ENCODE measurements at regions not wholly inside any gene's neighbourhood (a gene's known extent, or its start where the extent isn't known, plus 50 kb on each side); places are given as distances from the start of the nearest gene placed in this dataset.

- DNase-seq (no peak), ATAC-seq (no peak)
- intact Hi-C loops (cut with DNase I, micrococcal nuclease), result no loop called here
- no peak overlapping the region for H3K4me3 ChIP-seq
- H3K4me1 ChIP-seq (ENCODE audit: low read depth), result no peaks in the 10 kb centered on the region
- no peak for TF ChIP-seq CTCF (IDR thresholded peaks at IDR 0.05)
- H3K9me3 ChIP-seq, result no peaks in the 10 kb centered on the region
- no peaks in the 10 kb centered on the region for H3K36me3 ChIP-seq (ENCODE audit: low read depth)
Observed at GRCh38 chr4:186775902-186776301, 52.2 kb upstream of the FAT1 start.

- Histone ChIP-seq H3K4me1 (ENCODE audit: low read depth) (no peaks in the 10 kb centered on the region), H3K9me3 (no peaks in the 10 kb centered on the region), H3K4me3 (no peak overlapping the region), H3K36me3 (ENCODE audit: low read depth) (no peaks in the 10 kb centered on the region)
- TF ChIP-seq CTCF (IDR thresholded peaks at IDR 0.05), result no peak
- DNase-seq (no peak), ATAC-seq (no peak)
- intact Hi-C loops (cut with DNase I, micrococcal nuclease), result no loop called here
Observed at GRCh38 chr4:186778134-186778533, 54.5 kb upstream of the FAT1 start.

- no peaks in the 10 kb centered on the region for H3K9me3 ChIP-seq
- no peaks in the 10 kb centered on the region for H3K4me1 ChIP-seq (ENCODE audit: low read depth)
- ATAC-seq (peak; percentile 43), DNase-seq (no peak)
- no peak for TF ChIP-seq CTCF (IDR thresholded peaks at IDR 0.05)
- H3K4me3 ChIP-seq, result no peak overlapping the region
- intact Hi-C loops (cut with DNase I, micrococcal nuclease), result no loop called here
- no peaks in the 10 kb centered on the region for H3K36me3 ChIP-seq (ENCODE audit: low read depth)
Observed at GRCh38 chr4:186780291-186781031, 56.8 kb upstream of the FAT1 start.

- Histone ChIP-seq H3K4me1 (ENCODE audit: low read depth) (no peaks in the 10 kb centered on the region), H3K9me3 (no peaks in the 10 kb centered on the region), H3K4me3 (no peak overlapping the region), H3K36me3 (ENCODE audit: low read depth) (no peaks in the 10 kb centered on the region)
- intact Hi-C loops (cut with DNase I, micrococcal nuclease), result no loop called here
- ATAC-seq (peak; percentile 67), DNase-seq (no peak)
- TF ChIP-seq CTCF (IDR thresholded peaks at IDR 0.05), result no peak
Observed at GRCh38 chr4:186781032-186781917, 57.6 kb upstream of the FAT1 start.

- Histone ChIP-seq H3K36me3 (ENCODE audit: low read depth) (no peaks in the 10 kb centered on the region), H3K4me3 (no peak overlapping the region), H3K9me3 (no peaks in the 10 kb centered on the region), H3K4me1 (ENCODE audit: low read depth) (no peaks in the 10 kb centered on the region)
- no peak for ATAC-seq
- intact Hi-C loops (cut with DNase I, micrococcal nuclease), result no loop called here
- TF ChIP-seq CTCF (IDR thresholded peaks at IDR 0.05), result no peak
- DNase-seq, result no peak
Observed at GRCh38 chr4:186782302-186782701, 58.6 kb upstream of the FAT1 start.
